ENCODE measurements at regions not wholly inside any gene's neighbourhood (a gene's known extent, or its start where the extent isn't known, plus 50 kb on each side); places are given as distances from the start of the nearest gene placed in this dataset.

GRCh38 chr6:91298543-91299145 is 711.8 kb upstream of the MAP3K7 start:
- no peak for DNase-seq (ENCODE audit: low spot score)
- TF ChIP-seq CTCF (IDR thresholded peaks at IDR 0.05; ENCODE audit: extremely low read depth, missing control alignments), result no peak

- DNase-seq (ENCODE audit: low spot score), result no peak
- no peak for TF ChIP-seq CTCF (IDR thresholded peaks at IDR 0.05; ENCODE audit: extremely low read depth, missing control alignments)
These were observed 706.5 kb upstream of the MAP3K7 start for GRCh38 chr6:91293395-91293794.

- DNase-seq (ENCODE audit: low spot score), result no peak
- TF ChIP-seq CTCF (IDR thresholded peaks at IDR 0.05; ENCODE audit: extremely low read depth, missing control alignments), result no peak
These were observed 704.2 kb upstream of the MAP3K7 start for GRCh38 chr6:91291071-91291470.

GRCh38 chr6:91288741-91289140 is 701.9 kb upstream of the MAP3K7 start:
- DNase-seq (ENCODE audit: low spot score), result no peak
- TF ChIP-seq CTCF (IDR thresholded peaks at IDR 0.05; ENCODE audit: extremely low read depth, missing control alignments), result no peak

- DNase-seq (ENCODE audit: low spot score), result no peak
- no peak for TF ChIP-seq CTCF (IDR thresholded peaks at IDR 0.05; ENCODE audit: extremely low read depth, missing control alignments)
These were observed 695.0 kb upstream of the MAP3K7 start for GRCh38 chr6:91281901-91282300.

- TF ChIP-seq CTCF (IDR thresholded peaks at IDR 0.05; ENCODE audit: extremely low read depth, missing control alignments), result no peak
- no peak for DNase-seq (ENCODE audit: low spot score)
These were observed 693.6 kb upstream of the MAP3K7 start for GRCh38 chr6:91280494-91280830.

GRCh38 chr6:91279740-91280493 is 693.0 kb upstream of the MAP3K7 start:
- DNase-seq (ENCODE audit: low spot score), result no peak
- TF ChIP-seq CTCF (IDR thresholded peaks at IDR 0.05; ENCODE audit: extremely low read depth, missing control alignments), result no peak

All from GM20000 (cell line).